B cell (primary cell): ENCODE measurements at regions not wholly inside any gene's neighbourhood (a gene's known extent, or its start where the extent isn't known, plus 50 kb on each side); places are given as distances from the start of the nearest gene placed in this dataset.

Source experiments
- ATAC-seq: fragments of 200-7000 bp; cut with Tn5 transposase; one replicate; pipeline ENCODE4 v1.10.0; 2021; ENCODE audit warnings: low read depth, mild to moderate bottlenecking, moderate number of reproducible peaks, moderate library complexity
- CTCF ChIA-PET: fragments of 350-600 bp; sonication (Branson Sonifier 250); formaldehyde crosslinking; loops from one replicate; lab custom pipeline; 2021; ENCODE audit warnings: antibody characterized with exemption, inconsistent platforms; lab: Charles Lee
- POLR2A ChIA-PET: fragments of 350-600 bp; sonication (Branson Sonifier 250); formaldehyde crosslinking; loops from one replicate; lab custom pipeline; 2021; ENCODE audit warnings: antibody characterized with exemption; lab: Charles Lee
- DNase-seq: peaks from one replicate; pipeline ENCODE4 v3.0.0; 2013
- H2AFZ ChIP-seq: 2 replicates; pipeline ENCODE4 v1.6.1; 2012; ENCODE audit warnings: mild to moderate bottlenecking, low read depth, low read length; ENCODE audit not compliant: insufficient read depth, poor library complexity, severe bottlenecking
- H3K27ac ChIP-seq, 2 donors: 1 replicate in 1 of 2; 2 replicates in 1 of 2; pipeline ENCODE4 v1.5.1; 2012 to 2013; ENCODE audit warnings: low read length in 2 of 2, mild to moderate bottlenecking in 2 of 2, moderate library complexity in 1 of 2
- H3K27me3 ChIP-seq, 4 experiments: fragments of 200-600 bp in 1 of 4; sonication (generic) in 1 of 4; replicated peaks in 1 of 4; 1 replicate in 2 of 4; 2 replicates in 2 of 4; pipeline versions ENCODE4 v1.6.1 to v1.7.0; 2013 to 2016; ENCODE audit warnings: low read length in 3 of 4, mild to moderate bottlenecking in 2 of 4, mixed read lengths in 1 of 4, moderate library complexity in 1 of 4; ENCODE audit not compliant: insufficient read depth in 4 of 4, control insufficient read depth in 3 of 4; ENCODE audit errors: control extremely low read depth in 1 of 4
- H3K36me3 ChIP-seq, 2 experiments: replicated peaks in 1 of 2; 1 replicate in 1 of 2; 2 replicates in 1 of 2; pipeline versions ENCODE4 v1.6.1 to v1.7.1; 2013; ENCODE audit warnings: low read length in 1 of 2; ENCODE audit not compliant: insufficient read depth in 2 of 2, control insufficient read depth in 1 of 2; ENCODE audit errors: control extremely low read depth in 1 of 2, extremely low read depth in 1 of 2
- H3K4me1 ChIP-seq, 2 donors: fragments of 200-600 bp in 1 of 2; sonication (generic) in 1 of 2; 1 replicate in 1 of 2; 2 replicates in 1 of 2; pipeline versions ENCODE4 v1.5.1 to v1.6.1; 2013 to 2017; ENCODE audit warnings: low read length in 2 of 2; ENCODE audit not compliant: control insufficient read depth in 2 of 2, insufficient read depth in 2 of 2
- H3K4me2 ChIP-seq: replicated peaks from 2 replicates; pipeline ENCODE3; 2012; ENCODE audit warnings: mild to moderate bottlenecking, low read depth, low read length; ENCODE audit not compliant: poor library complexity, severe bottlenecking
- H3K4me3 ChIP-seq, 5 experiments: fragments of 200-600 bp in 1 of 5; sonication (generic) in 1 of 5; 1 replicate in 3 of 5; 2 replicates in 2 of 5; pipeline versions ENCODE4 v1.5.1 to v1.7.0; 2011 to 2016; ENCODE audit warnings: low read length in 4 of 5, mild to moderate bottlenecking in 4 of 5, low read depth in 2 of 5, control low read depth in 1 of 5, moderate library complexity in 1 of 5; ENCODE audit not compliant: insufficient read depth in 1 of 5; ENCODE audit errors: control extremely low read depth in 1 of 5, extremely low read depth in 1 of 5
- H3K79me2 ChIP-seq: fragments of 200-600 bp; sonication (generic); one replicate; pipeline ENCODE4 v1.6.0; 2016; ENCODE audit warnings: low read length; ENCODE audit not compliant: control insufficient read depth, insufficient read depth
- H3K9ac ChIP-seq: fragments of 200-600 bp; sonication (generic); 2 replicates; pipeline ENCODE4 v1.6.1; 2017; ENCODE audit warnings: mild to moderate bottlenecking, low read length, moderate library complexity
- H3K9me3 ChIP-seq, 3 donors: one replicate each; pipeline versions ENCODE4 v1.6.1 to v1.7.1; 2013; ENCODE audit warnings: low read length in 2 of 3; ENCODE audit not compliant: control insufficient read depth in 2 of 3, insufficient read depth in 1 of 3; ENCODE audit errors: control extremely low read depth in 1 of 3
- H4K20me1 ChIP-seq: 2 replicates; pipeline ENCODE4 v1.6.0; 2012; ENCODE audit warnings: mild to moderate bottlenecking, low read length; ENCODE audit not compliant: insufficient read depth, control insufficient read depth, poor library complexity, severe bottlenecking
- H3K27ac Mint-ChIP-seq: one replicate; pipeline ENCODE4 v1.8.0; 2021; ENCODE audit warnings: mixed read lengths
- H3K27me3 Mint-ChIP-seq: one replicate; pipeline ENCODE4 v1.8.0; 2021; ENCODE audit warnings: mixed read lengths
- H3K4me1 Mint-ChIP-seq: one replicate; pipeline ENCODE4 v1.8.0; 2021; ENCODE audit warnings: mixed read lengths
- H3K4me3 Mint-ChIP-seq: one replicate; pipeline ENCODE4 v1.8.0; 2021; ENCODE audit warnings: mixed read lengths
- H3K9me3 Mint-ChIP-seq: one replicate; pipeline ENCODE4 v1.8.0; 2022; ENCODE audit warnings: mixed read lengths; ENCODE audit not compliant: insufficient read depth
- EZH2 ChIP-seq: IDR thresholded peaks from 2 replicates; pipeline ENCODE4 v1.6.1; 2012; ENCODE audit warnings: borderline replicate concordance, low read depth, mild to moderate bottlenecking, moderate library complexity, low read length; ENCODE audit not compliant: insufficient read depth, poor library complexity, severe bottlenecking
- WGBS: methylation state at CpG from one replicate; pipeline ENCODE4 v1.1.5; 2013; ENCODE audit warnings: missing lambda C conversion rate; ENCODE audit not compliant: insufficient coverage; 5-methylcytosine and 5-hydroxymethylcytosine counted together
- intact Hi-C: fragments of 100-400 bp; cut with micrococcal nuclease; formaldehyde crosslinking; loops from one replicate; pipeline ENCODE4 v1.10.0; 2022
- TF ChIP-seq, protein P1 (sequence below): fragments of 200-600 bp; IDR thresholded peaks from one replicate; pipeline ENCODE4 v1.8.0; 2022; ENCODE audit warnings: antibody characterized with exemption, mild to moderate bottlenecking

DNA sequence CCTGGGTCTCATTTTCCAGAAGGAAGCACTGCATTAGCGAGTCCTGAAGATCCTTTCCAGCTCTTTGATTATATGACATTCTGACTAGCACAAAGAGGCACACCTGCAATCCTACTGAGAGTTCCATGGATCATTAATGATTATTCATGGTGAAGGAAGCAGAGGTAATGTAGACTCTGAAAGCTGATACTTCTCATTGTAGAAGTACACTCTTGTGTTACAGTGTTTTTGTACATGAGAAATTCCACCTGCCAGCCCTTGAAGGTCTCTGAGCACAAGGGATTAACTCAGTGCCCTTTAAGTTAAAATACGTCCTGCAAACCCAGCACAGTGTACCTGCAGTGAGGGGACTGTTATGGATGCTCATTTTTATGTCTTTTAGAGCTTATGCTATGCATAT lies 558.8 kb upstream of the FBXO33 start:
- H3K27ac ChIP-seq: no peak overlapping the region
- DNase-seq (no peak), ATAC-seq (no peak)
- H3K9me3 ChIP-seq: no peaks in the 10 kb centered on the region
- no peaks in the 10 kb centered on the region for H4K20me1 ChIP-seq
- no peak overlapping the region for H2AFZ ChIP-seq
- H3K79me2 ChIP-seq: no peaks in the 10 kb centered on the region
- Mint-ChIP-seq H3K4me3 (no peak overlapping the region), H3K27me3 (no peaks in the 10 kb centered on the region), H3K27ac (no peak overlapping the region), H3K9me3 (peaks cover 5% of the 10 kb centered on the region), H3K4me1 (no peaks in the 10 kb centered on the region)
- intact Hi-C loops: no loop called here
- H3K4me2 ChIP-seq: no peak overlapping the region
- no peaks in the 10 kb centered on the region for H3K36me3 ChIP-seq
- ChIA-PET CTCF (interaction anchor here (0.8 kb wide), 1 partner anchor 9 kb away, joined by 3 read pairs; no protein-coding TSS in a partner anchor), POLR2A (no interaction called here)
- H3K9ac ChIP-seq: no peak overlapping the region
- no peaks in the 10 kb centered on the region for H3K4me1 ChIP-seq
- TF ChIP-seq EZH2: no peak
- TF ChIP-seq, protein P1, sequence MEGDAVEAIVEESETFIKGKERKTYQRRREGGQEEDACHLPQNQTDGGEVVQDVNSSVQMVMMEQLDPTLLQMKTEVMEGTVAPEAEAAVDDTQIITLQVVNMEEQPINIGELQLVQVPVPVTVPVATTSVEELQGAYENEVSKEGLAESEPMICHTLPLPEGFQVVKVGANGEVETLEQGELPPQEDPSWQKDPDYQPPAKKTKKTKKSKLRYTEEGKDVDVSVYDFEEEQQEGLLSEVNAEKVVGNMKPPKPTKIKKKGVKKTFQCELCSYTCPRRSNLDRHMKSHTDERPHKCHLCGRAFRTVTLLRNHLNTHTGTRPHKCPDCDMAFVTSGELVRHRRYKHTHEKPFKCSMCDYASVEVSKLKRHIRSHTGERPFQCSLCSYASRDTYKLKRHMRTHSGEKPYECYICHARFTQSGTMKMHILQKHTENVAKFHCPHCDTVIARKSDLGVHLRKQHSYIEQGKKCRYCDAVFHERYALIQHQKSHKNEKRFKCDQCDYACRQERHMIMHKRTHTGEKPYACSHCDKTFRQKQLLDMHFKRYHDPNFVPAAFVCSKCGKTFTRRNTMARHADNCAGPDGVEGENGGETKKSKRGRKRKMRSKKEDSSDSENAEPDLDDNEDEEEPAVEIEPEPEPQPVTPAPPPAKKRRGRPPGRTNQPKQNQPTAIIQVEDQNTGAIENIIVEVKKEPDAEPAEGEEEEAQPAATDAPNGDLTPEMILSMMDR: no peak
- no peak overlapping the region for H3K4me3 ChIP-seq
- 100% methylated on average over 1 of the region's 2 CpGs for WGBS
- no peaks in the 10 kb centered on the region for H3K27me3 ChIP-seq

- Histone ChIP-seq H3K4me3 (no peak overlapping the region), H3K9ac (no peak overlapping the region), H3K9me3 (no peaks in the 10 kb centered on the region), H3K79me2 (no peaks in the 10 kb centered on the region), H4K20me1 (no peaks in the 10 kb centered on the region), H3K27ac (no peak overlapping the region), H2AFZ (no peak overlapping the region), H3K36me3 (no peaks in the 10 kb centered on the region), H3K27me3 (no peaks in the 10 kb centered on the region), H3K4me2 (no peak overlapping the region), H3K4me1 (no peaks in the 10 kb centered on the region)
- ChIA-PET POLR2A (no interaction called here), CTCF (no interaction called here)
- TF ChIP-seq EZH2: no peak
- TF ChIP-seq, protein P1: peak; percentile 38
- no CpG with 5 or more reads among the region's 2 CpGs for WGBS
- no peaks in the 10 kb centered on the region for H3K27me3 Mint-ChIP-seq
- peaks cover 5% of the 10 kb centered on the region for H3K9me3 Mint-ChIP-seq
- DNase-seq (peak; percentile 30), ATAC-seq (no peak)
- no peak overlapping the region for H3K4me3 Mint-ChIP-seq
- intact Hi-C loops: no loop called here
- no peaks in the 10 kb centered on the region for H3K4me1 Mint-ChIP-seq
- no peak overlapping the region for H3K27ac Mint-ChIP-seq
Measured at GRCh38 chr14:39988939-39989338, 556.7 kb upstream of the FBXO33 start.
